ENCODE measurements at regions not wholly inside any gene's neighbourhood (a gene's known extent, or its start where the extent isn't known, plus 50 kb on each side); places are given as distances from the start of the nearest gene placed in this dataset.

GRCh38 chr4:30818541-30818940 lies 98.4 kb downstream of the PCDH7 start:
- DNase-seq (ENCODE audit: low read depth in 1 of 2, low spot score in 1 of 2) = no peak
- H3K27me3 ChIP-seq = no peaks in the 10 kb centered on the region
- peak overlapping the region; percentile 8 for H3K27ac ChIP-seq
- H3K4me3 ChIP-seq = no peak overlapping the region
- TF ChIP-seq CTCF (IDR thresholded peaks at IDR 0.05; ENCODE audit: low read depth, low read length) = no peak
- no peaks in the 10 kb centered on the region for H3K36me3 ChIP-seq
- H3K4me1 ChIP-seq (ENCODE audit: low read depth) = peaks cover 27% of the 10 kb centered on the region
- H3K9me3 ChIP-seq (ENCODE audit: low read depth) = no peaks in the 10 kb centered on the region

DNA sequence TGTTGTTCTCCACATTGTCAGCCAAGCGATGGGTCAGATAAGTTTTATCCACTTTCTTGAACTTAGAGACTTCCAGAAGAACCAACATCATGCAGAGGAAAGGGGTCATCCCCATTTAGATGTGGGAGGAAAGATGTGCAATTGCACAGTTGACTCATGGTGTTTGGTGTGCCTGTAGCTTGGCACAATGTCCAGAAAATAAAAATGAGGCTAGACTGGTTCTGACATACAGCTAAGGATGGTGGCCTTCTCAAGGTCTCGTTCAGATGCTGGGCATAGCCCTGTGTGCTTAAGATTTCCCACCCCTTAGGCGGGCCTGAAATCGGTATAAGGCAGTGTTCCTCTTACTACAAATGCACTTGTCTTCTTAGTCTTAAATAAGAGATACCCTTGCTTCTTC lies 101.1 kb downstream of the PCDH7 start:
- no peaks in the 10 kb centered on the region for H3K9me3 ChIP-seq (ENCODE audit: low read depth)
- H3K27me3 ChIP-seq = no peaks in the 10 kb centered on the region
- peak overlapping the region; percentile 59 for H3K27ac ChIP-seq
- no peak overlapping the region for H3K4me3 ChIP-seq
- peaks cover 27% of the 10 kb centered on the region for H3K4me1 ChIP-seq (ENCODE audit: low read depth)
- no peaks in the 10 kb centered on the region for H3K36me3 ChIP-seq
- no peak for TF ChIP-seq CTCF (IDR thresholded peaks at IDR 0.05; ENCODE audit: low read depth, low read length)
- no peak for DNase-seq (ENCODE audit: low read depth in 1 of 2, low spot score in 1 of 2)

- Histone ChIP-seq H3K27ac (peak overlapping the region; percentile 59), H3K27me3 (no peaks in the 10 kb centered on the region), H3K9me3 (ENCODE audit: low read depth) (no peaks in the 10 kb centered on the region), H3K36me3 (no peaks in the 10 kb centered on the region), H3K4me3 (no peak overlapping the region), H3K4me1 (ENCODE audit: low read depth) (peaks cover 27% of the 10 kb centered on the region)
- no peak for DNase-seq (ENCODE audit: low read depth in 1 of 2, low spot score in 1 of 2)
- TF ChIP-seq CTCF (IDR thresholded peaks at IDR 0.05; ENCODE audit: low read depth, low read length) = no peak
Measured at GRCh38 chr4:30821859-30822612, 101.9 kb downstream of the PCDH7 start.

DNA sequence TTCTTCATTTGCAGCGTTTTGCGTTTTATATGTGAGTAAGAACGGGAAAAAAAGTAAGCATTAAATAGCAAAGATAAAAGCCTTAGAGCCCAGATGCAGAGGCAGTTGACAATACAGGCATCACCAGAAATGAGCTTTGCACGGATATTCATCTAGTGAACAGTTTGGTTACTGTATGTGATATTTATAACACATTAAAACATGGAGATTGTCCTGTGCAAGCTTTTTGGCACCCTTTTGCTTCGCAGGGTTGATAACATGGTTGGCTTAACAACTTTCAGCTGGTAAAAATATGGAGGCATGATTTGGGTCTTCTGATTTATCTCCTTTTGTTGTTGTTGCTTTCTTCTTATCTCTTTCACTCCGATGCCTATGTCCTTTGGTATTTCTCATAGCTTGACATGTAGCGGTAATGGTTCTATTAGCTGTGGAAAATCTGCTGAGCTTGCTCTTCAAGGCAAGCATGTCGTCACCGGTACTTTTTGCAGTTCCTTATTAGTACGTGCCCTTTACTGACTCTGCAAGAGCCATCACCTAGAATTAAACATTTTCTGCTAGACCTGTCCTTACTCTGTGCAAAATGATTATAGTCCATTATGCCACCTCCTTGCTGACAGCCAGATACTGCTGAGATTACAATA lies 102.9 kb downstream of the PCDH7 start:
- Histone ChIP-seq H3K36me3 (no peaks in the 10 kb centered on the region), H3K27ac (peak overlapping the region; percentile 5), H3K27me3 (no peaks in the 10 kb centered on the region), H3K9me3 (ENCODE audit: low read depth) (no peaks in the 10 kb centered on the region), H3K4me3 (no peak overlapping the region), H3K4me1 (ENCODE audit: low read depth) (peaks cover 20% of the 10 kb centered on the region)
- no peak for DNase-seq (ENCODE audit: low read depth in 1 of 2, low spot score in 1 of 2)
- TF ChIP-seq CTCF (IDR thresholded peaks at IDR 0.05; ENCODE audit: low read depth, low read length) = no peak

DNA sequence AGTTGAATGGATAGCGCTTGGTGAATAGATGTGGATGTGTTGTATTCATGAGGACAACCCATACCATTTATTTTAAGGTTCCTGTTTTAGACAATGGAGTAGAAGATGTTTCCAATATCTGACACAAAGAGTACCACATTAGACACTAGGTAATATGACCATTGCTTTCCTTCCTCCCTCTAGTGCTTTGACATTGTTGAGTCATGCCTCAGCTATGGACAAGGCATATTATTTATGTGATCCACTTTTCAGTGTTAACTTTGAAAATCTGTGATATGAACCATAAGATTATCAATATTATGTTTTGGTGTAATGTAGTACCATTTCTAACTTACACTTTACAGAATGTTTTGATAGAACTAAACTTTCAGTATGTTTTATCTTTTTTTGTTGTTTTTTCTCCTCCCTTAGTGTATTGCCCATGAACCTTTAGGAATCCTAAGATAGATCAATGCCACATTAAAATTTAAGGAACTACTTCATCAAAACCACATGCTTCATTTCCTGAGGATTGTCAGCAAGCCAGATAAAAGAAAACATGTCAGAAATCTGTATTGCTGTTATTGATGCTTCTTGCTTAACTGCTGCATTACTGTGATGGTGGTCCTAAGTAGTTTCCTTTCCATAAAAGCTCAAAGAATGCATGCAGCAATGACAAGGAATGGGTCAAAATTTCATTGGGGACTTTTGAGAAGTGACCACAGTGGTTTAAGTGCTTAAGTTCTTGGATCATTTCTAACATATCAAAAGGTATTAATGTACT lies 105.0 kb downstream of the PCDH7 start:
- no peak for TF ChIP-seq CTCF (IDR thresholded peaks at IDR 0.05; ENCODE audit: low read depth, low read length)
- Histone ChIP-seq H3K4me3 (no peak overlapping the region), H3K36me3 (no peaks in the 10 kb centered on the region), H3K27ac (no peak overlapping the region), H3K27me3 (no peaks in the 10 kb centered on the region), H3K9me3 (ENCODE audit: low read depth) (no peaks in the 10 kb centered on the region), H3K4me1 (ENCODE audit: low read depth) (peaks cover 35% of the 10 kb centered on the region)
- DNase-seq (ENCODE audit: low read depth in 1 of 2, low spot score in 1 of 2) = no peak
